ENCODE measurements at regions not wholly inside any gene's neighbourhood (a gene's known extent, or its start where the extent isn't known, plus 50 kb on each side); places are given as distances from the start of the nearest gene placed in this dataset.

GRCh38 chr3:191952186-191952585 lies 491.2 kb downstream of the PYDC2 start:
- TF ChIP-seq CTCF (IDR thresholded peaks at IDR 0.05) (no peak), POLR2A (IDR thresholded peaks at IDR 0.05) (no peak), POLR2AphosphoS5 (IDR thresholded peaks at IDR 0.05; ENCODE audit: insufficient read depth in 1 of 2, low read depth in 1 of 2) (no peak)

Data from vagina (tissue), 2 donors.